Esophagus muscularis mucosa (tissue), 3 donors: ENCODE measurements at regions not wholly inside any gene's neighbourhood (a gene's known extent, or its start where the extent isn't known, plus 50 kb on each side); places are given as distances from the start of the nearest gene placed in this dataset.

Experiments
- CTCF ChIP-seq, 3 experiments: fragments of 200-600 bp in 2 of 3; fragments of 450-650 bp in 1 of 3; sonication (generic) in 2 of 3; IDR thresholded peaks; one replicate each; pipeline ENCODE4 v1.5.1; 2017 to 2019; ENCODE audit warnings: antibody characterized with exemption in 3 of 3, mild to moderate bottlenecking in 2 of 3, moderate library complexity in 1 of 3
- POLR2A ChIP-seq: fragments of 450-650 bp; IDR thresholded peaks from one replicate; pipeline ENCODE4 v1.6.1; 2017; ENCODE audit warnings: antibody characterized with exemption, moderate library complexity, mild to moderate bottlenecking, low read depth

GRCh38 chr11:27282806-27283205 is 80.2 kb downstream of the CCDC34 start:
- no peak for TF ChIP-seq POLR2A
- no peak for TF ChIP-seq CTCF (IDR thresholded peaks at IDR 0.05)
